Kasumi-1 (cell line): ENCODE measurements at regions not wholly inside any gene's neighbourhood (a gene's known extent, or its start where the extent isn't known, plus 50 kb on each side); places are given as distances from the start of the nearest gene placed in this dataset.
"Not testable (repeated sequence)": the region's sequence is repeated elsewhere in the genome, so short reads cannot be mapped to it uniquely, and the experiment has no call there.

Experiments used
- DNase-seq, 2 experiments: peaks; one replicate each; lab custom pipeline; 2025; lab: John Stamatoyannopoulos, UW

DNA sequence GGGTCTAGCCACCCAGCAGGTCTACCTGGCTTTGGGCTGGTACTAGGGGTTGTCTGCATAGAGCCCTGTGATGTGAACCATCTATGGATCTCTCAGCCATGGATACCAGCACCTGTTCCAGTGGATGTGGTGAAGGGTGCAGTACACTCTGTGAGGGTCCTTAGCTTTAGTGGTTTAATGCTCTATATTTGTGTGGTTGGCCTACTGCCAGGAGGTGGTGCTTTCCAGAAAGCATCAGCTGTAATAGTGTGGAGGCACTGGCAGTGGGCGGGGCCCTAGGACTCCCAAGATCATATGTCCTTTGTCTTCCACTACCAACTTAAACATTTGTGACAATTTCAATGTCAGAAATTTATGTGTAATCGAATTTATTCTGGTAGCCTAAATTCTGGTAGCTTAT, 1065.1 kb downstream of the RPIA start:
- DNase-seq, result not testable (repeated sequence)

- not testable (repeated sequence) for DNase-seq
These were observed 1067.0 kb downstream of the RPIA start for GRCh38 chr2:89758332-89759026.

GRCh38 chr2:89760762-89761161, 1069.3 kb downstream of the RPIA start:
- not testable (repeated sequence) for DNase-seq

- DNase-seq, result not testable (repeated sequence)
These were observed 1069.7 kb downstream of the RPIA start for GRCh38 chr2:89761171-89761570.

DNA sequence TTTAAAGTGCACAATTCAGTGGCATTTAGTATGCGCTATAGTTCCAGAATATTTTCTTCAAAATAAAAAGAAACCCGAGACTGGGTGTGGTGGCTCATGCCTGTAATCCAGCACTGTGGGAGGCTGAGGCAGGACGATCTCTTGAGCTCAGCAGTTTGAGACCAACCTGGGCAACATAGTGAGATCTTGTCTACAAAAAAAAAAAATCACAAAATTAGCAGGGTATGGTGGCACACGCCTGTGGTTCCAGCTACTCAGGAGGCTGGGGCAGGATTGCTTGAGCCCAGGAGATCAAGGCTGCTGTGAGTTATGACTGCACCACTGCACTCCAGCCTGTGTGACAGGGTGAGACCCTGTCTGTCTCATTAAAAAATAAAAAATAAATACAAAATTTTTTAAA, 1070.4 kb downstream of the RPIA start:
- not testable (repeated sequence) for DNase-seq

GRCh38 chr2:89762461-89763253, 1071.2 kb downstream of the RPIA start:
- DNase-seq, result not testable (repeated sequence)

DNA sequence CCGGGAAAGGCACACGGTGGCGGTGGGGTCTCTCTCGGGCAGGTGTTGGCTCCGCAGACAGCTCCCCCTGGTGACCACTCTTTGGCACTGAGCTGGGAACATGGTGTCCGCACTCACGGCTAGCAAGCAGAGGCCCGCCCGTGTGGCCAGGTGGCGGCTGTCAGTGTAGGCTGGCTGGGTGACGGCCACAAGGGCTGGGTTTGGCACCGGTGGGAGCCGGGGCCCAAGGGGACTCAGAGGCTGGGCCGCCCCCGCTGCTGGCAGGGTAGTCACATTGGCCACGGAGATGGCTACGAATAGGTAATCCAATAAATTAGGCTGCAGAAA, 1071.7 kb downstream of the RPIA start:
- DNase-seq, result no peak

GRCh38 chr2:89763581-89764485, 1072.4 kb downstream of the RPIA start:
- no peak for DNase-seq

GRCh38 chr2:89764571-89765360, 1073.3 kb downstream of the RPIA start:
- DNase-seq, result not testable (repeated sequence)

DNA sequence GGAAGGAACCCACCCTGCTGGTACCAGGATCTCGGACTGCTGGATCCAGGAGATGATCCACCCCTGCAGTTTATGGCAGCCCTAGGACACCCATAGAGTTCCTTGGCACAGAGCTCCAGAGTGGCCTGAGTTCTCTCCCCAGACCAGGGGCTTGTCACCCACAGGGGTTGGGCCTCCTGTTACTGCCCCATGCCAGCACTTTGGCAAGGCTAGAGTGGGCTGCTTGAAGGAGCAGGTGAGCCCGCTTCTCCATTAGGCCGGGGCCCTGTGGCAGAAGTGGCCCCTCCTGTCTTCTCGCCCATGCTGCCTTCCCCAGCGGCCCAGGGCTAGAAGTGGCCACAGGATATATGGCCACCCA, 1073.9 kb downstream of the RPIA start:
- not testable (repeated sequence) for DNase-seq

GRCh38 chr2:89766141-89766990, 1074.9 kb downstream of the RPIA start:
- not testable (repeated sequence) for DNase-seq

- DNase-seq, result not testable (repeated sequence)
These were observed 1075.6 kb downstream of the RPIA start for GRCh38 chr2:89767058-89767457.

- no peak for DNase-seq
These were observed 1076.3 kb downstream of the RPIA start for GRCh38 chr2:89767572-89768435.

DNA sequence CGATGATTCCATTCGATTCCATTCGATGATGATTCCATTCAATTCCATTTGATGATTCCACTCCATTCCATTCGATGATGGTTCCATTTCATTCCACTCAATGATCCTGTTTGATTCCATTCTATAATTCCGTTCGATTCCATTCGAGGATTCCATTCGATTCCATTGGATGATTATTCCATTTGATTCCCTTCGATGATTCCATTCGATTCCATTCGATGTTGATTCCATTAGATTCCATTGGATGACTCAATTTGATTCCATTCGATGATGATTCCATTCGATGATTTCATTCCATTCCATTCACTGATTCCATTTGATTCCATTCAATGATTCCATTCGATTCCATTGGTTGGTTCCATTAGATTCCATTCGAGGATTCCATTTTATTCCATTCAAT, 1084.4 kb downstream of the RPIA start:
- no peak for DNase-seq

- no peak for DNase-seq
These were observed 1088.8 kb downstream of the RPIA start for GRCh38 chr2:89780318-89780717.

DNA sequence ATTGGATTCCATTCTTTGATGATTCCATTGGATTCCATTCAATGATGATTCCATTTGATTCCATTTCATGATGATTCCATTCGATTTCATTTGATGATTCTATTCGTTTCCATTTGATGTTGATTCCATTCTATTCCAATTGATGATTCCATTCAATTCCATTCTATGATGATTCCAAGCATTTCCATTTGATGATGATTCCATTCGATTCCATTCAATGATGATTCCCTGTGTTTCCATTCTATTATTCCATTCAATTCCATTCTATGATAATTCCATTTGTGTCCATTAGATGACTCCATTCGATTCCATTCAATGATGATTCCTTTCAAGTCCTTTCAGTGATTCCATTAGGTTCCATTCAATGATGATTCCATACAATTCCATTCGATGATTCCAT, 1090.5 kb downstream of the RPIA start:
- DNase-seq, result no peak

DNA sequence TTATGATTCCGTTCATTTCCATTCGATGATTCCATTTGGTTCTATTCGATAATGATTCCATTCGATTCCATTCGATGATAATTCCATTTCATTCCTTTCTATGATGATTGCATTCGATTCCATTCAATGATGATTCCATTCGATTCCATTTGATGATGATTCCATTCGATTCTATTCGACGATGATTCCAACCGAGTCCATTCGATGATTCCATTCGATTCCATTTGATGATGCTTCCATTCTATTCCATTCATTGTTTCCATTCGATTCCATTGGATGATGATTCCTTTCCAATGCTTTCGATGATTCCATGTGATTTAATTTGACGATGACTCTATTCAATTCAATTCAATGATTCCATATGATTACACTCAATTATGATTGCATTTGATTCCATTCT, 1093.5 kb downstream of the RPIA start:
- DNase-seq, result no peak

DNA sequence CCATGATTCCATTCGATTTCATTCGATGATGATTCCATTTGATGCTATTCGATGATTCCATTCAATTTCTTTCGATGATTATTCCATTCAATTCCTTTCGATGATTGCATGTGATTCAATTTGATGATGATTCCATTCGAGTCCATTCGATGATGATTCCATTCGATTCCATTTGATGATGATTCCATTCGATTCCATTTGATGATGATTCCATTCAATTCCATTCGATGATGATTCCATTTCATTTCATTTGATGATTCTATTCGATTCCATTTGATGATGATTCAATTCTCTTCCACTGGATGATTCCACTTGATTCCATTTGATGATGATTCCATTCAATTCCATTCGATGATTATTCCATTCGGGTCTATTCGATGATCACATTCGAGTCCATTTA, 1094.1 kb downstream of the RPIA start:
- not testable (repeated sequence) for DNase-seq

- not testable (repeated sequence) for DNase-seq
These were observed 1095.2 kb downstream of the RPIA start for GRCh38 chr2:89786642-89787041.

DNA sequence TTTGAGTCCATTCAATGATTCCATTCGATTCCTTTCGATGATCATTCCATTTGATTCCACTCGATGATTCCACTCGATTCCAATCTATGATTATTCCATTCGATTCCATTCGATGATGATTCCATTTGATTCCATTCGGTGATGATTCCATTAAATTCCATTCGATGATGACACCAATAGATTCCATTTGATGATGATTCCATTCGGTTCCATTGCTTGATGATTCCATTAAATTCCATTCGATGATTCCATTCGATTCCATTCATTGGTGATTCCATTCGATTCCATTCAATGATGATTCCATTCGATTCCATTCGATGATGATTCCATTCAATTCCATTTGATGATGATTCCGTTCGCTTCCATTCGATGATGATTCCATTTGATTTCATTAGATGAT, 1104.1 kb downstream of the RPIA start:
- not testable (repeated sequence) for DNase-seq
